ENCODE measurements at regions not wholly inside any gene's neighbourhood (a gene's known extent, or its start where the extent isn't known, plus 50 kb on each side); places are given as distances from the start of the nearest gene placed in this dataset.
"Not testable (repeated sequence)": the region's sequence is repeated elsewhere in the genome, so short reads cannot be mapped to it uniquely, and the experiment has no call there.

GRCh38 chr2:10183146-10183675 lies 60.7 kb downstream of the RRM2 start:
- DNase-seq, result peak; percentile 41

GRCh38 chr2:10184421-10184820 lies 61.9 kb downstream of the RRM2 start:
- DNase-seq, result no peak

GRCh38 chr2:10185046-10185445 lies 62.5 kb downstream of the RRM2 start:
- no peak for DNase-seq

GRCh38 chr2:10185755-10186154 lies 63.2 kb downstream of the RRM2 start:
- no peak for DNase-seq

GRCh38 chr2:10186868-10187535 lies 64.5 kb downstream of the RRM2 start:
- peak; percentile 54 for DNase-seq

- DNase-seq, result no peak
Observed at GRCh38 chr2:10187661-10188060, 65.1 kb downstream of the RRM2 start.

- no peak for DNase-seq
Observed at GRCh38 chr2:10188211-10188610, 65.7 kb downstream of the RRM2 start.

GRCh38 chr2:10188729-10189305 lies 66.3 kb downstream of the RRM2 start:
- DNase-seq, result no peak

- DNase-seq, result no peak
Observed at GRCh38 chr2:10190255-10190654, 67.7 kb downstream of the RRM2 start.

- no peak for DNase-seq
Observed at GRCh38 chr2:10190737-10191532, 68.4 kb downstream of the RRM2 start.

- no peak for DNase-seq
Observed at GRCh38 chr2:10191554-10191953, 69.0 kb downstream of the RRM2 start.

- no peak for DNase-seq
Observed at GRCh38 chr2:10192392-10193015, 70.0 kb downstream of the RRM2 start.

GRCh38 chr2:10193276-10193795 lies 70.8 kb downstream of the RRM2 start:
- no peak for DNase-seq

GRCh38 chr2:10193851-10194820 lies 71.6 kb downstream of the RRM2 start:
- DNase-seq, result no peak

GRCh38 chr2:10195278-10196109 lies 73.0 kb downstream of the RRM2 start:
- DNase-seq, result no peak

GRCh38 chr2:10196110-10196892 lies 73.8 kb downstream of the RRM2 start:
- no peak for DNase-seq

- no peak for DNase-seq
Observed at GRCh38 chr2:10196948-10197696, 74.6 kb downstream of the RRM2 start.

- no peak for DNase-seq
Observed at GRCh38 chr2:10197697-10198076, 75.1 kb downstream of the RRM2 start.

GRCh38 chr2:10198482-10198881 lies 75.9 kb downstream of the RRM2 start:
- not testable (repeated sequence) for DNase-seq

Data from islet precursor cell (in vitro differentiated cells).